Muscle of back (tissue), 3 donors: ENCODE measurements at regions not wholly inside any gene's neighbourhood (a gene's known extent, or its start where the extent isn't known, plus 50 kb on each side); places are given as distances from the start of the nearest gene placed in this dataset.

ENCODE experiments used
- DNase-seq, 3 donors: peaks; one replicate each; pipeline versions ENCODE4 v3.0.0 to v3.0.0-alpha.2; 2013

DNA sequence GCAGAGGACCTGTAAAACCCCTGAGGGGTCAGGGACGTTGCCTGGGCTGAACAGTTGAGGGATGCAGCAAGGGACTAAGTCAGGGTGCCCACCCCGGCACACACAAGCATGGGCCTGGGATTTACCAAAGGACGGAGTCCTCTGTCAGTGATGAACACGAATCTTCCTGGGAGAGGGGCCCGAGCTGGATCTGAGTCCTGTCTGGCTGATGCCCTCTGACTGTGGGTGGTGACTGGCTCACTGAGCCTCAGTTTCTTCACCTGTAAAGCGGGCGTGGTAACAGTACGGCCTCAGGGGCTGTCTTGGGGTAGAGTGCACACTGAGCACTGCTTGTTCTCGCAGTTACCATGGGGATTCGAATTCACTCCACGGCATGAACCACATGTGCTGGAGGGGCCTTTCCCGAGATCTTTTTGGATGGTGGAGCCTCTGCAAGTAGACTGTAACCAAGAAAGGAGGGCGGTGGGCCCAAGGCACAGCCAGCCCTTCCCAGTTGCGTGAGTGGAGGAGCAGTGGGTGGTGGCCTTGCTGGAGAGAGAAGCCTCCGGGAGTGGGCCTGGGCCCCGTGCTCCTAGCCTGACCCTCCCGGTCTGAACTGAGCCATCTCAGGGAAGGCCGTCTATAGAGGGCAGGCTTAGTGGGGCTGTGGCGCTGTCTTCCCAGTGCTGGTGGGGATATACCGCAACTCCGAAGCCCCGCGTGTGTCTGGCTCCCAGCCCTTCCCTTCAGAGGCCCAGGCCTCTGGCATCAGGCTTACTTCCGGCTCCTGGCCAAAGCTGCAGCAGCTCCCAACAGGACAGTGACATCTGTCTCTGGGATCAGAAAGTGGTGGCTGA is 130.8 kb upstream of the HS6ST1 start:
- peak in 2 of 3 donors; percentile 24 to 63 for DNase-seq

DNA sequence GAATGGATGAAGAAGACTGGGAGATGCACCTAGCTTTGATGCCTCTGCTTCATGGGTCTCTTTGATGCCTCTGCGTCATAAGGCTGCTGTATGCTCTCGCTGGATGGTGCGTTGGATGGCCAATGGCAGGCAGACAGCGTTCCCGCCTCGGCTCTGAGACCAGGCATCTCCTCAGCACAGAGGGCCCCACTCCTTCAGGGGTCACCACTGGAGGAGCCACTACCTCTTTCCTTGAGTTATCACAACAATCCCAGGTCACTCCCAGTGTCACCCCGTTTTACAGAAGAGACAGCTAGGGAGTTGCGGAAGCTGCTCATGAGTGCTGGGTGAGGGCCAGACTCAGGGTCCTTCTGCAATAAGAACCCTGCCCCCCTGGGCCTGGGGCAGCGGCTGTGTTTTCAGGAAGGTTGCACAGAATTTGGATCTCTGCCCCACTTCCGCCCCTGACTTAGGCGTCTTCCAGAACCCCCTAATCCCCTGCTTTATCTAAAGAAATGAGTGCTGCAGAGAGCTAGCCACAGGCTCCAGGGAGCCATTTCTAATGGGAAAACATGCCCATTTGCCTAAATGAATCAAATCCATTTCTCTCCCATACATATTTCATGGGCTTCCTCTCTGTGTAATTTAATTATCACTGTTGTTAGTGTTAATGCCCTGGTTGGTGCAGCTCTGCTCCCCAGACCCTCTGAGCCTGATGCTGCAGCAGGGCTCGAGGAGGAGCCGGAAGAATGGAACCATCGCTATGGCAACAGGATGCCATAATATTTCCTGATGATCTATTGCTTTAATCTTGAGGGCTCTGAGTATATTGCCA is 131.8 kb upstream of the HS6ST1 start:
- no peak for DNase-seq

DNA sequence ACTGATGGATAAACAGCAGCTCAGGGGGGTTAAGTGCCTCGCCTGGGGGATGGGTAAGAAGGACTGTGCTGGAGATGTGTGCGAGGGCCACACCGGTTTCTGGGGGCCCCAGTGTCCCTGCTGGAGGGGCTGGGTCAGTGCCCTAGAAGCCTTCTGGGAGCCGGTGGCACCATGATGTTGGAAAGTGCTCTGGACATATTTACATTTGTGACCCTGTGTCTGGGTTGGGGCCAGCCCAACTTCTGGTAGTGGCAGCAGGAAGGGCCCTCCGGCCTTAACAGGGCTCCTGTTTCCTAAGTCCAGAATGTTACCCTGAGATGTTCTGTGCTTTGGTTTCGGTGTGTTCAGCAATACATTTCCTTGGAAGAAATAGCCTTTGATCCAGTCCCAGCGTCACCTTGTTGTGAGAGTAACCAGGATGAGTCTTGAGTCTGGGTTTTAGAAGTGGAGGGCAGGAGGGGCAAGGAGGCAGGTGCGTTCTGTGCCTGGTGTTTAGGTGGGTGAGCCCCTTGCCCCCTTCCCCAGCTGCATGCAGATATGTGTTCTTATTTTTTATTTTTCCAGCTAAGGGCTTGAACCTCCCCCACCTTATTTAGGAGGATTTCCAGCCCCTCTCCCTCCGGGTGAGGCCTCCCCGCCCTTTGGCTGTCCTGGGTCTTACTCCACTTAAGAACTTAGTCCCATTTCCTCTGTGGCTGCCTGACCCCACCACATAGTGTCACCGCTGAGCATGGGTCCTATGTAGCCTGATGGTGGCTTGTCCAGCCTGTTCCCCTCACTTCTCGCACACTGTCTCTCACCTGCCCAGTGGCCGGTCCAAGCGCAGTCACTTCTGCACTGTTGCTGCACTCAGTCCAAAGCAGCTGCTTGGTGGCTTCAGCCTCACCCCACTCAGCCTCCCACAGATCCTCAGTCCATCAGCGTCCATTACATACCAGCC is 132.7 kb upstream of the HS6ST1 start:
- no peak for DNase-seq

- no peak for DNase-seq
These were observed 133.3 kb upstream of the HS6ST1 start for GRCh38 chr2:128452024-128452411.

DNA sequence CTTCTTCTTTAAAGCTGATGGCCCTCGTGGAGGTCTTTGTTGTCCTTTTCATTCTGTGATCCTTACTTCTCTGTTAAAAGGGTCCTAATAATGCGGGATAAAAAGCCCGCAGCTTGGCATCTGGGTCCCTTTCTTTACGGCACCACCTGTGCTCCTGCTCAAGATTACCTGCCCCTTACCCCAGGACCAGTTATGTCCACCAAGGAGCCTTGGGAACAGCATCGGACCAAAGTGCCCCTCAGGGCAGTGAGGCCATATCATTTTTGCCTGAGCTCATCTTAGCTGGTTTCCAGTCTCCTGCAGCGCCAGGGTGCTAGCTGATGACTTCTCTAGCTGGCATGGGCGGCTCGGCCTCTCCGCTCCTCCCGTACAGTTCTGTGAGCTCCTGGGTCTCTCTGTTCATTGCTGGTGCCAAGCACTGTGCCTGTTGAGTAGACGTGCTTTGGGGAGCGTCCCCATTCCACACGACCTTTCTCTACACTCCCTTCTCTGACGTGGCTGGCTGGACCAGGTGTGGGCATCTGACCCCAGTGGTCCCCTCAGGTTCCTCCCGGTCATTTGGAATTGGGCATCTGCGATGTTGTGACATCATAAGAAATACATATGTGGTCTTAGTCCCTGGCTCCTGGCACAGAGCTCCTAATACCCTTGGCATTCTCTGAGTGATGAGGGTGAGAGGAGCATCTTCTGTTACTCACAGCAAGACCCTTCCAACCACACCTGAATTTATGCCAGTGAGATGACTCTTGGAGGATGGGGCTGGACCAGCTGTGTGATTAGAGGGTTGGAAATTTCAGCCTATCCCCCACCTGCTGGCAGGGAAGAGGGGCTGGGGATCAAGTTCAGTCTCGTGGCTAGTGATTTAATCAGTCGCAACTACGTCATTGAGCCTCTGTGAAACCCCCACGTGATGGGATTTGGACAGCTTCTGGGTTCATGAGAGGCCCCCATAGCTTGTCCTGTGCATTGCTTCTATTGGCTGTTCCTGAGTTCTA is 134.2 kb upstream of the HS6ST1 start:
- DNase-seq, result no peak

DNA sequence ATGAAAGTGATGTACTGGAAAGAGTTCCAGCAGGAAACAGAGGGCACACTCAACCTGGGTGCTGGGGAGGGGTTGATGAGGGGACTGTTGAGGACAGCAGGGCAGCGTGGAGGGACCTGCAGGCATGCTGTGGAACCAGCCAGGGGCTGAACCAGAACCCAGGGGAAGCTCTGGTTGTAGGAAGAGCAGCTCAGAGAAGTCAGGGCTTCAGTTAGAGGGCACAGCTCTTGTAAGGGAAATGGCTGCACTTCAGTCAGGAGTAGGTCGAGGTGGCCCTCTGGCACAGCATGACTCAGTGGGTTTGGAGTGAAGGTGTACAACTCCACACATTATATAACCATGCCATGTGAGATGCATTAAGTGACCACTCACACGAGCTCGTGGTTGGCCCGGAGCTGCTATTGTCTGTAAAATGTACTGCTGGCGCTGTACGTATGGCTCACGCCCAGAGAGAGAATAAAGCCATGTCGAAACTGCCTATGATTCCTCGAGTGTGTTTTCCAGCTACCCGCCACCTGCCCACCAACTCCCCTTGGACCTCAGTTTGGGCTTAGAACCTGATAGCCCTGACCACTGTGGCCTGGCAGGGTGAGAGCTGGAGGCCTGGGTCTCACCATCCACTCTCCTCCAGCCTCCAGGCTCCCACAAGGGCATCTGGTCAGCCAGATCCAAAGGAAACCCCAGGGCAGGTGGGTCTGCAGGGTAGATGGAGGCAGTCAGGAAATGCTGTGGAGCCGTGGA is 136.5 kb upstream of the HS6ST1 start:
- DNase-seq, result no peak

GRCh38 chr2:128455721-128456050 is 137.0 kb upstream of the HS6ST1 start:
- DNase-seq, result no peak

- DNase-seq, result no peak
These were observed 137.6 kb upstream of the HS6ST1 start for GRCh38 chr2:128456281-128456680.

DNA sequence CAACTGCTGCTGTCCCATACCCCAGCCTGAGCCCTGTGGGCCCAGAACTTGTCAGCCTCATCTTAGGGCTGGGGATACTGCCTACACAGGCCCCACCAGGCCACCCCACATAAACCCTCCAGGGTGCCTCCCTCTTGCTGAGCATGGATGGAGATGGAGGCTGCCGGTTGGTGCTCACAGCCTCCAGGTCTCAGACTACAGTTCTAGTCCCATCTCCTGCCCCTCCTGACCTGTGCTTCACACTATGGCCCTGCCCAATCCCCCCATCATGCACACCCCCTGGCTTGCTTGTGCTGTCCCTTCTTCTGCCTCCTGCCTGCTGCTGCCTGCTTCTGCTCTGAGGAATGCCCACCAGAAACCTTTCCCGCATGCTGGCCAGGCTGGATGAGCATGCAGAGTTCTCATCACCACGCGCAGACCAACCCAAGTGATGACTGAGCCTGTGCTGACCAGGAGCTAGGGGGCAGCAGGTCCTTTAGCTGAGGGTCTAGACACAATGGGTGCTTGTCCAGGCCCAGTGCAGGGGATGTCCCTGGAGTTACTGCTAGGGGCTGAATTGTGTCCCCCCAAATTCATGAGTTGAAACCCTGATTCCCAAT is 138.4 kb upstream of the HS6ST1 start:
- DNase-seq, result no peak

DNA sequence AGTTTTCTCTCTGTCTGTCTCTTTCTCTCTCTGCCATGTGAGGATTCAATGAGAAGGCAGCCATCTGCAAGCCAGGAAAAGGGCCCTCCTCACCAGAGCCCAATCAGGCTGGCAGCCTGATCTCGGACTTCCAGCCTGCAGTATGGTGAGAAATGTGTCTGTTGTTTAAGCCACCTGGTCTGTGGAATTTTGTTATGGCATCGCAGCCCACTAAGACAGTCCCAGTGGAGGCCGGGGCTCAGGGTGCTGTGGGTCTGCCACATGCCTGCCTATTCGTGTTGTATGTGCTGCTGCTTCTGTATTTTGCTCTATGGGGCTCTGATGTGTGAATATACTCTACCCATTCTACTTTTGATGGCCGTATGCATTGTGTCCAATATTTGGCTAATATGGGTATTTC is 139.0 kb upstream of the HS6ST1 start:
- no peak for DNase-seq

GRCh38 chr2:128458505-128458904 is 139.8 kb upstream of the HS6ST1 start:
- no peak for DNase-seq

GRCh38 chr2:128464456-128464855 is 145.8 kb upstream of the HS6ST1 start:
- DNase-seq, result no peak

GRCh38 chr2:128465246-128466170 is 146.8 kb upstream of the HS6ST1 start:
- DNase-seq, result no peak

DNA sequence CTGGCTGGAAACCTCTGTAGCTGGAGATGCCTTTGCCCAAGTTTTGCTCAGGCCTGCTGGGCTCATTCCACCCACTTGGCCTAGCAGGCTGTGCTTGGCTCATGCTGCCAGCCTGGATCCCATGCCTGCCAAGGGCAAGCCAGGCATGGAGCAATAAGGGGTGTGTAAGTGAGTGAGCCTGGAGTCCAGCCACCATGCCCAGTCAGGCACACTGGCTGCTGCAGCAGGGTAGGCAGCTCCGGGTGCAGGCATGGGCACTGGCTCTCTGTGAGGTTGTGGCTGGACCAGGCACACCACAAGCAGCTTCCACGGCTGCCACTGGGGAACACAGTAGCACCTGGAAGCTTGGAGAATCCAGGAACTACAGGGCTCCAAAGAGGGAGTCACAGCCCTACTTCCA is 147.7 kb upstream of the HS6ST1 start:
- no peak for DNase-seq

DNA sequence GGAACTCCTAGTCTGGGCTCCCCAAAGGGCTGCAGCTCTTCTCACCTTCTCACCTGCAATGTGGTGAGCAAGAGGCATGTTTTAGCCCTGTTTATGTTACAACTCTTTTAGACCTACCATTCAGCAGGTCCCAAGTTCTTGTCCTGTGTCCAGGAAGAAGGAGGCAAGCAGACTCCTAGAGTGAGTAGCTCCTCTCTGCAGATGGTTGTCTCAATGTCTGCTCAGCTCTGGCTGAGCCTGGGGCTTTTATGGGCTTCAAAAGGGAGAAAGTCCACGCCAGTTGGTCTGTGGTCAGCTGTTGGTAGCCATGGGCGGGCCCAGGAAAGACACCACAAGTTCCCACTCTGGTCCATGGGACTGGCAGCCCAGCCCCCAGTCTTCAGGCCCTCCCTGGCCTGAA is 148.1 kb upstream of the HS6ST1 start:
- no peak for DNase-seq

DNA sequence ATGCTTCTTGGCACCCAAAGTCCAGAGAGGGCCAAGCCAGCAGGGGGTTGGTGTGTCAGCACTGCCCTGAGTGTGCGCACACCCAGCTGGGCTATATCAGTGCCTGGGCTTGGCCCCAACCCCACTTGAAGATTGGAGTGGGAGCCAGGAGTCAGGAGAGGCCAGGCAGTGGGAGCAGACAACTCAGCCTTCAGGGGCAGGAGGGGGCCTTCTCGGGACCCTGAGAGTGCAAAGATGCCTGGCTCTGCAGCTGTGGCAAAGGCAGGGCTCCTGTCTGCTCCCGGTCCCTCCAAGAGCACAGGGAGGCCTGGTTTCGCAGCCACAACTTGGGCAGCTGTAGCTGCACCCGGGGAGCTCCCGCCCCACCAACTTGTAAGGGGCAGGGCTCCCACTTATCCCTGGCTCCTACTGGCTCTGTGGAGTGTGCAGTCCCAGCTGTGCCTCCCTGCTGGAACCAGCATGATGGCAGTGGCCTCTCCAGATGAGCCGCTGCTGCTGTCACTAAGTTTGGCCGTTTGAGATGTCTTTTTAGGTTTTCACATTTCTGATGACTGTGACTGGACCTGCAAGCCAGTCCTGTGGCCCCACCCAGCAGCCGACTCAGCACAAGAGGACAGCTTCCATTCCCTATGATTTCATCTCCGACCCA is 148.8 kb upstream of the HS6ST1 start:
- no peak for DNase-seq

DNA sequence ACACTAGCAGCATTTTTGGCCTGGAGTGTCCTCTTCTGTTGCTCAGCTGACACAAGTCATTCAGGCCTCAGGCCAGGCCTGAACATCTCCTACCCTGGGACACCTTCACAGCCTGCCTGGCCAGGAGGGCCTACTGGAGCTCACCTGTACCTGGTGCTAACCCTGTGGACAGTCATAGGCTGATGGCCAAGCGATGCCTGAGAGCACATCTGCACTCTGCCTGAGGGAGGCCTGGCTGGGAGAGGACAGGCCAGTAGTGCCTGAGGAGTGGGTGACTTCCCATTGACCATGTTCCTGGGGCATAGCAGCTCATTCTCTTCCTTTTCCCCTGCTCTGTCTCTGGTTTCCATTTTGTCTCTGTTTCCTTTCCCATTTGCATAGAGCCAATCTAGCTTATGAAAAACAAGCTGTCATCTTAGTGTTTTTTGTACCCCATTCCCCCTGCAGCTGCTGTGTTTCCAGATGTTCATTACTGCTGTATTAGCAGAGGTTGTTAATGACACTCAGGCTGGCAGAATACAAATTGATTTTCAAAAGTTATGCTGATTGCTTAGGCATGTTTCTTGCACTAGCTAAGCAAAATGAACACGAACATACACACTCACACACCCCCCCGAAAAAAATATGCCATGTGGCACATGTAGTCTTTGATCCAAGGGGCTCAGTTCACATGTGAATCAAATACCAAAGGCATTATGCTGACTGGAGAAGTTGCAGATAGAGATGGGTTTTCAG is 149.7 kb upstream of the HS6ST1 start:
- DNase-seq, result no peak
